ENCODE measurements at regions not wholly inside any gene's neighbourhood (a gene's known extent, or its start where the extent isn't known, plus 50 kb on each side); places are given as distances from the start of the nearest gene placed in this dataset.
"Not testable (repeated sequence)": the region's sequence is repeated elsewhere in the genome, so short reads cannot be mapped to it uniquely, and the experiment has no call there.

DNA sequence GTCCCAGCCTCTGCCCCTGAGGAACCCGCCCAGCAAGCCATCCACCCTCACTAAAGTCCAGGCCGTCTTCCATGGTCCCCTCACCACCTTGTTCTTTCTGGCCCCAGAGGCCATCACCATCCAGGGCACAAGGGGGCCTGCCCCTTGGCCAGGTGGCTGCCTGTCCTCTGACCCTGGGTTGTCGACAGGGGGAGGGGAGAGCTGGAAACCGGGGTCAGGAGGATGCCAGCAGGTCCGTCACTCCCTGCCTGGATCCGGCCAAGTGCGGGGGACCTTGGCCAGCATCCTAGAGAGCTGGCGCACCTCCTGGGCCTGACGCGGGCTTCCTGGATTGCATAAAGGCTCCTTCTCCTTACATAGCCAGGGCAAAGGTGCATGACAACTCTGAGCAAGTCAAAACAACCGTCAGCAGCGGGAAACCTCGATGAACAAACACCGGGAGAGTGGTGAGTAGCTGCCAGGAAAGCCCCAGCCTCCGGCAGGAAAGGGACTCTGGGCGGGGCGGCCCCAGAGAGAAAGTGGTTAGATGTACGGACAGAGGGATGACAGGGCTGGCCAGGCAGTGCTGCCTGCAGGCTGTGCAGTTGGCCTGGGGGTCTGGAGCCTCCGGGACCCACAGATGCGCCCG is 4461.2 kb upstream of the TPTE start:
- WGBS, 2 donors (ENCODE audit: low coverage in 1 of 2): no CpG with 5 or more reads among the region's 21 CpGs
- intact Hi-C loops (cut with DNase I; ENCODE audit: low total_unique reads); H3K36me3 ChIP-seq; H3K27ac ChIP-seq; H3K4me1 ChIP-seq; H3K9me3 ChIP-seq; in situ Hi-C loops (cut with MboI; ENCODE audit: low pct_ligation_motif_present in 1 of 4, low pct_unique_long_range_greater_than_20kb in 1 of 4, low sequenced_read_pairs in 3 of 4); H3K27me3 ChIP-seq; H3K4me3 ChIP-seq; DNase-seq: not testable (repeated sequence)

DNA sequence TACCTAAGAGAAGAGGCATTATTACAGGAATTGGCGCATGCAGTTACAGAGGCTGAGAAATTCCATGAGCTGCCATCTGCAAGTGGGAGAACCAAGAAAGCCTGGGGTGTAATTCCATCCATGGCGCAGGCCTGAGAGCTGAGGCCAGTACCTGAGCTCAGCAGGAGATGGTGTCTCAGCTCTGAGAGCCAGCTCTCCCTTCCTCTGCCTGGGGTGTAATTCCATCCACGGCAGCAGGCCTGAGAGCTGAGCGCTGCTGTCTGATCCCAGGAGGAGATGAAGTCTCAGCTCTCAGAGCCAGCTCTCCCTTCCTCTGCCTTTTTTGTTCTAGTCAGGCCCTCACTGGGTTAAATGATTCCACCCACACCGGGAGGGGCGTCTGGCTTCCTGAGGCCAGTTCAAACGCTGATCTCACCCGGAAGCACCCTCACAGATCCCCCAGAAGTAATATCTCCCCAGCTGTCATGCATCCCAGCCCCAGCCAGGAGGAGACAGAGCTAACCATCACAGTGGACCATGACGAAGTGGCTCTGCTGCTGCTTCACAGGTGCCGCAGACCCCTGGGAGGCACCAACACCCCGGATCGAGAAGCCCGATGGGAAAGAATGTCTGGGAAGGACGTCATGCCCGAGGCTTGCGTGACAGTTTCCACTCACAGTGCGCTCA is 4454.9 kb upstream of the TPTE start:
- H3K27me3 ChIP-seq; intact Hi-C loops (cut with DNase I; ENCODE audit: low total_unique reads); DNase-seq; H3K27ac ChIP-seq; H3K4me1 ChIP-seq; H3K36me3 ChIP-seq; H3K9me3 ChIP-seq; H3K4me3 ChIP-seq; in situ Hi-C loops (cut with MboI; ENCODE audit: low pct_ligation_motif_present in 1 of 4, low pct_unique_long_range_greater_than_20kb in 1 of 4, low sequenced_read_pairs in 3 of 4): not testable (repeated sequence)
- no CpG with 5 or more reads among the region's 17 CpGs for WGBS, 2 donors (ENCODE audit: low coverage in 1 of 2)

DNA sequence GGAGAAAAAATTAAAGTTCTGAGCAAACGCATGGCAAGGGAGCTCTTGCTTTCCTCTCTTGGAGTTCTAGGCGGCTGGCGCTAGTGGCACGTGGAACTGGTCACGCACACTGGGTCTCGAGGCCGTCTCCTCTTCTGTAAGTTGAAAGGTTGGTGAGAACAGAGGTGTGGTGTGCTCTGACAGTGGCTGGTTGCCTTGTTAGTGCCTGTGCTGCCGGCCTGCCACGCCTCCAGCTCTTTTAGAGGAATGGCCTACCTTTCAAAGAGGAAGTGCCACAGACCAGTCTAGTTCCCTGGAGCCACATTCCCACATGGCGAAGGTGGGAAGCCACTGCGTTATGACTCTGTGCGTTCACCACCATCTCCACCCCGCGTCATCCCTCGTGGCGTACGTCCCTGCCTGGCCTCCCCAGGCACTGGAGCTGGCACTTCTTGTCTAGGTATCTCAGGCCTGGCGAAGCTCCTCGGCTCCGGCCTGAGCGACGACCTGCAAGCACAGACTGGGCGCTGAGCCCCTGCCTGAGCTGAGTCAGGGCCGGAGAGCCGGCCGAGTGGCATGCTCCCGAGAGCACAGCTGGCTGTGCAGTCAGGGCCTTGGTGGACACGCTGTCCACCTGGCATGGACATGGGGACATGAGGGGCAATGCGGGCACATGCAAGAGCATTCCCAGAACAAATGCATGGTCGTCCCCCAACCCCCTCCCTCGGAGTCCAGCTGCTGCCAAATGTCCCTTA is 4453.1 kb upstream of the TPTE start:
- intact Hi-C loops (cut with DNase I; ENCODE audit: low total_unique reads); in situ Hi-C loops (cut with MboI; ENCODE audit: low pct_ligation_motif_present in 1 of 4, low pct_unique_long_range_greater_than_20kb in 1 of 4, low sequenced_read_pairs in 3 of 4); H3K4me3 ChIP-seq; H3K27ac ChIP-seq; H3K27me3 ChIP-seq; H3K4me1 ChIP-seq; H3K9me3 ChIP-seq; H3K36me3 ChIP-seq; DNase-seq: not testable (repeated sequence)
- WGBS, 2 donors (ENCODE audit: low coverage in 1 of 2): no CpG with 5 or more reads among the region's 31 CpGs

DNA sequence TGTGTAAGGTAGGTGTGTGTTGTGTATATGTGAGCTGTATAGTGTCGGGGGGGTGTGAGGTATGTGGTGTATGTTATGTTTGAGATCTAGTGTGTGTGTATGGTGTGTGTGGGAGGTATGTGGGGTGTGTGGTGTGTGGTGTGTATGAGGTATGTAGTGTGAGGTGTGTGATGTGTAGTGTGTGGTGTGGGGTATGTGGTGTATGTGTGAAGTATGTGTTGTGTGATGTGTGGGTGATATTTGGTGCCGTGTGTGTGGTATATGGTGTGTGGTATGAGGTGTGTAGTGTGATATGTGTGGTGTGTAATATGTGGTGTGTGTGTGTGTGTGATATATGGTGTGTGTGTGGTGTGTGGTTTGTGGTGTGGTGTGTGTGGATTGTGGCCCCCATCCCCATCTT is 4451.2 kb upstream of the TPTE start:
- intact Hi-C loops (cut with DNase I; ENCODE audit: low total_unique reads); H3K4me3 ChIP-seq; H3K36me3 ChIP-seq; in situ Hi-C loops (cut with MboI; ENCODE audit: low pct_ligation_motif_present in 1 of 4, low pct_unique_long_range_greater_than_20kb in 1 of 4, low sequenced_read_pairs in 3 of 4); H3K4me1 ChIP-seq; H3K27ac ChIP-seq; H3K9me3 ChIP-seq; H3K27me3 ChIP-seq; DNase-seq: not testable (repeated sequence)
- 98% methylated on average over 2 of the region's 2 CpGs; no CpG with 5 or more reads in 1 of the 2 donors for WGBS, 2 donors (ENCODE audit: low coverage in 1 of 2)

DNA sequence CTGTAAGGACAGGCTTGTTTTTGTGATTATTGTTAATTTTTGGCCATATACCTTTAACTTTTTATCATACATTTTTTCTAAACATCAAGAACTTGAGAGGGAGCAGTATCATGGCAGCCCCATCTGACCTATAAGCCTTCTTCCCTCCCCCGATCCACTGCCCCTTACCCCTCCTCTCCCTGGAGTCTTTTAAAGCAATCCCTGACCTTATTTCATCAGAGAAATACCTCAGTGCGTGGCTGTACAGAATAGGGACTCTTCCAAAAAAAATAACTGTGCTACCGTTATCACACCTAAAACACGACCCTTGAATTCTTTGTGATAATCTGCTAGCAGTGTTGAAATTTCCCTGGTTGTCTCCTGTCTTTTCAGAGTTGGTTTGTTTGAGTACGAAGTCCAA is 4448.7 kb upstream of the TPTE start:
- H3K9me3 ChIP-seq; H3K27me3 ChIP-seq; H3K4me1 ChIP-seq; H3K27ac ChIP-seq; DNase-seq; intact Hi-C loops (cut with DNase I; ENCODE audit: low total_unique reads); H3K36me3 ChIP-seq; H3K4me3 ChIP-seq; in situ Hi-C loops (cut with MboI; ENCODE audit: low pct_ligation_motif_present in 1 of 4, low pct_unique_long_range_greater_than_20kb in 1 of 4, low sequenced_read_pairs in 3 of 4): not testable (repeated sequence)
- WGBS, 2 donors (ENCODE audit: low coverage in 1 of 2): no CpG with 5 or more reads among the region's 5 CpGs

DNA sequence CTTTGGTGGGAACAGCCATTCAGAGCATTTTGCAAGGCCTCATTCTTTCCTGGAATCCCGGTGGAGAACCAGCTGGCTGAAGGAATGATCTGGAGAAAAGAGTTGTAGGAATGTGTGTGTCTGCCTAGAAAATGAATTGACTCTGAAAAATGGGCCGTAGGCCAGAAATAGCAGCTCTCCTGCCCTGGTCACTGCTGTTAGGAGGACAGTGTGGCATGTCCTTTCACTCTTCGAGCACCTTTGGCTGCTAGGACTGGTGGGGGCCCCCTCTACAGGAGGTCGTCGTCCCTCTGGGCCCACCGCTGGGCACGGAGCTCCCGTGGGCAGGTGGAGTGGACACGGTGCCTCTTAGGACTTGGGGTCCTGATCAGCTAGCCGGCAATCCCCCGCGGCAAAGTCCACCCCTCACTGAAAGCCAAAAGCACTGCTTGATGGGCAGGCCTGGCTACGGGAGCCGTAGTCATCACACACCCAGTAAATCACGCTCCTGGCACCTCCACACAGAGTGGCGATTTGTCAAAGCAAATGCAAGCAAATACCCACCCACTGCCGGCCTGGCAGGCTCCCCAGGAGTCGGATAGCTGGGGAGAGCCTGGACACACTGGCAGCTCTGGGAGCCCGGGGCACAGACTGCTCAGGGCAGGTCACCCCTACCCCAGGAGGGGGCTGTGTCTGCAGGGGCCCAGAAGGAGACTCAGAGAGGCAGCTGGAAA is 4447.2 kb upstream of the TPTE start:
- DNase-seq; H3K4me3 ChIP-seq; H3K27me3 ChIP-seq; intact Hi-C loops (cut with DNase I; ENCODE audit: low total_unique reads); H3K27ac ChIP-seq; in situ Hi-C loops (cut with MboI; ENCODE audit: low pct_ligation_motif_present in 1 of 4, low pct_unique_long_range_greater_than_20kb in 1 of 4, low sequenced_read_pairs in 3 of 4); H3K36me3 ChIP-seq; H3K9me3 ChIP-seq; H3K4me1 ChIP-seq: not testable (repeated sequence)
- WGBS, 2 donors (ENCODE audit: low coverage in 1 of 2): no CpG with 5 or more reads among the region's 19 CpGs

DNA sequence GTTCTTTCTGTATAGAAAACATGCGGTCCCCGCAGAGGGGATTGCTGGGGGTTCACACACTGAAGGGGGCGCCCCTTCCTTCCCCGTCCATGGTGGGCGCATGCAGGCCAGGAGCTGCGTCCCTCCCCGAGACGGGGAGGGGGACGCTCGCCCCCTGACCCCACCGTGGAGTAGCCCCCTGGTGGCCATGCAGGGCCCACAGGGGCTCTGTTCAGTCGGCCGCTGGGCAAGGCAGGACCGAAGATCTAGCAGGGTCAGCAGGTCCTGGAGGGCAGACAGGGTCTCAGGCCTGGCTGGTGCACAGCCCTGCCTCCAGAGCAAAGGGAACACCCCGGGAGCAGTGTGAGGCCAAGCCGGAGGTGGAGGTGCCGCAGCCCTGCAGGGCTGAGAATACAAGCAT is 4446.4 kb upstream of the TPTE start:
- in situ Hi-C loops (cut with MboI; ENCODE audit: low pct_ligation_motif_present in 1 of 4, low pct_unique_long_range_greater_than_20kb in 1 of 4, low sequenced_read_pairs in 3 of 4); H3K4me3 ChIP-seq; intact Hi-C loops (cut with DNase I; ENCODE audit: low total_unique reads); H3K27ac ChIP-seq; H3K9me3 ChIP-seq; DNase-seq; H3K27me3 ChIP-seq; H3K4me1 ChIP-seq; H3K36me3 ChIP-seq: not testable (repeated sequence)
- WGBS, 2 donors (ENCODE audit: low coverage in 1 of 2): no CpG with 5 or more reads among the region's 17 CpGs

DNA sequence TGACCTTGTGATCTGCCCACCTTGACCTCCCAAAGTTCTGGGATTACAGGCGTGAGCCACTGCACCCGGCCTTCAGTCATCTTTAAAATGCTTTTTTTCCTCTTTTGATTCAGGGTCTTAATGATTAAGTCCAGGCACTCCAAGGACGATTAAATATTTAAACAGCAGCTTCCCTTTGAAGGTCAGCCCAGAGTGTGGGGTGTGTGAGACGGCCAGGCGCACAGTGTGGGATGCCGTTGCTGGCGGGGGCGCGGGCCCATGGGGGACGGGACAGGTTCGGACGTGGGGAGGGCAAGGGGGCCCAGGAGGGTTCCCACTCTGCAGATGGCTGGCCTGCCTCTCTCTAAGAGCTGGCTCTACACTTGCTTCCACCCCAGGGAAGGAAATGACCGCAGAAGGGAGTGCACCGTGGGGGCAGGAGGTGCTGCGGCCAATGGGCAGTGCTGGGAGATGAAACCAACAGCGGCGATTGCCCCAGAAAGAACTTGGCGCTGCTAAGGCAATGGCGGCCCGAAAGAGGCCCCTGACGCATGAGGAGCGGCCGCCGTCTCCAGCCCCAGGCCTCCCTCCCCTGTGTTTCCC is 4445.7 kb upstream of the TPTE start:
- H3K36me3 ChIP-seq; H3K27ac ChIP-seq; H3K9me3 ChIP-seq; H3K27me3 ChIP-seq; H3K4me3 ChIP-seq; intact Hi-C loops (cut with DNase I; ENCODE audit: low total_unique reads); DNase-seq; in situ Hi-C loops (cut with MboI; ENCODE audit: low pct_ligation_motif_present in 1 of 4, low pct_unique_long_range_greater_than_20kb in 1 of 4, low sequenced_read_pairs in 3 of 4); H3K4me1 ChIP-seq: not testable (repeated sequence)
- WGBS, 2 donors (ENCODE audit: low coverage in 1 of 2): no CpG with 5 or more reads among the region's 24 CpGs

DNA sequence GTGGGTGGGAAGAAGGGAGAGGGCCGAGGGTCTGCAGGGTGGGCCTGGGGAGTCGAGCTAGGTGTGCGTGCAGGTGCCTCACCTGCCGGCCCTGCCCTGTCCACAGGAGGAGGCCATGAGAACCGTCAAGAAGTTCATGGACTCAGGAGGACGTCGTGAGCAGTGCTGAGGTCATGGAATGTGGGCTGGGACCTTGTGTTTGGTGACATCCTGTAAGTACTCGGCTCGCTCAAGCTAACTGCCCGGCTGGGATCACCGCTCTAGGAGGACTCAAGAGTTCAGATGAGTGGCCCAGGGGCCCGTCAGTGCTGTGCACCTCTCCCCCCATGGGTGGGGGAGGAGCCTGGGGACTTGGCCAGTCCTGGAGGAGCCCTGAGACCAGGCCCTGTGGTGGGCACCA is 4444.0 kb upstream of the TPTE start:
- H3K9me3 ChIP-seq; H3K4me3 ChIP-seq; H3K36me3 ChIP-seq; H3K27ac ChIP-seq; in situ Hi-C loops (cut with MboI; ENCODE audit: low pct_ligation_motif_present in 1 of 4, low pct_unique_long_range_greater_than_20kb in 1 of 4, low sequenced_read_pairs in 3 of 4); H3K27me3 ChIP-seq; DNase-seq; H3K4me1 ChIP-seq; intact Hi-C loops (cut with DNase I; ENCODE audit: low total_unique reads): not testable (repeated sequence)
- no CpG with 5 or more reads among the region's 12 CpGs for WGBS, 2 donors (ENCODE audit: low coverage in 1 of 2)

DNA sequence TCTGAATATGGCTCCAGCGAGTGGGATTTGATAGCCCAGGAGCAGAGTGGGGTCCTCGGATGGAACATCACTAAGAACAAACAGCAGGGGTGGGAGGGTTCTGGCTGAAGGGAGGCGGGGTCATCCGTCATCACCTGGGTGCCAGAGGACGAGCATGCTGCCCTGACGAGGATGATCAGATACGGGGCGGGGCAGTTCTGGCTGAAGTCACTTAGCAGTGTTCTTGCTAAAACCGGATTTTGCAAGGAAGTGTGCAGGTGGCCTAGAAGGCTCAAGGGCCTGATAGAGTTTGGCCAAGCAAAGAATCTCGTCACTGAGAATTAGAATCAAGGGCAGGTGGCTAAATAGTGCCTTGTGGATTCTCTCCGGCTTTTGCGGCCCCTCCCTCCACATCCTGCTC is 4442.5 kb upstream of the TPTE start:
- H3K36me3 ChIP-seq; H3K27me3 ChIP-seq; in situ Hi-C loops (cut with MboI; ENCODE audit: low pct_ligation_motif_present in 1 of 4, low pct_unique_long_range_greater_than_20kb in 1 of 4, low sequenced_read_pairs in 3 of 4); intact Hi-C loops (cut with DNase I; ENCODE audit: low total_unique reads); H3K9me3 ChIP-seq; H3K27ac ChIP-seq; H3K4me1 ChIP-seq; DNase-seq; H3K4me3 ChIP-seq: not testable (repeated sequence)
- no CpG with 5 or more reads among the region's 12 CpGs for WGBS, 2 donors (ENCODE audit: low coverage in 1 of 2)
